Gastrocnemius medialis (tissue), 4 donors: ENCODE measurements at regions not wholly inside any gene's neighbourhood (a gene's known extent, or its start where the extent isn't known, plus 50 kb on each side); places are given as distances from the start of the nearest gene placed in this dataset.

Experiments used
- CTCF ChIP-seq, 5 experiments: fragments of 450-650 bp in 3 of 5; fragments of 200-600 bp in 2 of 5; sonication (generic) in 2 of 5; IDR thresholded peaks in 4 of 5; conservative IDR thresholded peaks in 1 of 5; 1 replicate in 4 of 5; 2 replicates in 1 of 5; pipeline ENCODE4 v1.5.1; 2016 to 2019; ENCODE audit warnings: antibody characterized with exemption in 5 of 5, mild to moderate bottlenecking in 3 of 5, moderate library complexity in 3 of 5
- POLR2A ChIP-seq, 2 donors: fragments of 450-650 bp; IDR thresholded peaks; one replicate each; pipeline ENCODE4 v1.6.1; 2017; ENCODE audit warnings: antibody characterized with exemption in 2 of 2, mild to moderate bottlenecking in 2 of 2, moderate library complexity in 2 of 2

- TF ChIP-seq CTCF (IDR thresholded peaks at IDR 0.05 in 4 of 5, conservative IDR thresholded peaks at IDR 0.05 in 1 of 5): no peak
- no peak for TF ChIP-seq POLR2A (IDR thresholded peaks at IDR 0.05)
Observed at GRCh38 chr21:22885614-22886013, 1887.4 kb downstream of the NCAM2 start.
